Activated naive CD4-positive, alpha-beta T cell treated with anti-CD3 and anti-CD28 coated beads, Interleukin-2, amount 50 U/mL, for 24 hours (primary cell): ENCODE measurements at regions not wholly inside any gene's neighbourhood (a gene's known extent, or its start where the extent isn't known, plus 50 kb on each side); places are given as distances from the start of the nearest gene placed in this dataset.
"Not testable (repeated sequence)": the region's sequence is repeated elsewhere in the genome, so short reads cannot be mapped to it uniquely, and the experiment has no call there.

Experiments used
- H3K27ac Mint-ChIP-seq: one replicate; pipeline ENCODE4 v1.8.0; 2021; ENCODE audit warnings: mild to moderate bottlenecking, mixed read lengths
- H3K27me3 Mint-ChIP-seq: one replicate; pipeline ENCODE4 v1.8.0; 2021; ENCODE audit warnings: mixed read lengths
- H3K36me3 Mint-ChIP-seq: one replicate; pipeline ENCODE4 v1.8.0; 2021; ENCODE audit warnings: mixed read lengths
- H3K4me1 Mint-ChIP-seq: one replicate; pipeline ENCODE4 v1.8.0; 2021; ENCODE audit warnings: mixed read lengths
- H3K4me3 Mint-ChIP-seq: one replicate; pipeline ENCODE4 v1.8.0; 2021; ENCODE audit warnings: mild to moderate bottlenecking, mixed read lengths
- H3K9me3 Mint-ChIP-seq: one replicate; pipeline ENCODE4 v1.8.0; 2021; ENCODE audit warnings: mixed read lengths

GRCh38 chr6:85079761-85080160 lies 315.4 kb upstream of the TBX18 start:
- Mint-ChIP-seq H3K27ac (no peak overlapping the region), H3K4me3 (no peak overlapping the region), H3K27me3 (no peaks in the 10 kb centered on the region), H3K9me3 (peaks cover 2% of the 10 kb centered on the region), H3K4me1 (no peaks in the 10 kb centered on the region), H3K36me3 (no peaks in the 10 kb centered on the region)

- no peaks in the 10 kb centered on the region for H3K36me3 Mint-ChIP-seq
- peaks cover 4% of the 10 kb centered on the region for H3K9me3 Mint-ChIP-seq
- no peak overlapping the region for H3K4me3 Mint-ChIP-seq
- no peaks in the 10 kb centered on the region for H3K27me3 Mint-ChIP-seq
- no peak overlapping the region for H3K27ac Mint-ChIP-seq
- H3K4me1 Mint-ChIP-seq, result no peaks in the 10 kb centered on the region
Measured at GRCh38 chr6:85078058-85078457, 313.7 kb upstream of the TBX18 start.

GRCh38 chr6:85077098-85077497 lies 312.7 kb upstream of the TBX18 start:
- H3K4me1 Mint-ChIP-seq, result no peaks in the 10 kb centered on the region
- no peak overlapping the region for H3K4me3 Mint-ChIP-seq
- H3K27ac Mint-ChIP-seq, result no peak overlapping the region
- H3K9me3 Mint-ChIP-seq, result peaks cover 4% of the 10 kb centered on the region
- H3K27me3 Mint-ChIP-seq, result no peaks in the 10 kb centered on the region
- H3K36me3 Mint-ChIP-seq, result no peaks in the 10 kb centered on the region

- H3K27me3 Mint-ChIP-seq, H3K36me3 Mint-ChIP-seq, H3K4me3 Mint-ChIP-seq, H3K4me1 Mint-ChIP-seq, H3K27ac Mint-ChIP-seq, H3K9me3 Mint-ChIP-seq: not testable (repeated sequence)
Measured at GRCh38 chr6:85071845-85072244, 307.4 kb upstream of the TBX18 start.

- no peak overlapping the region for H3K4me3 Mint-ChIP-seq
- H3K4me1 Mint-ChIP-seq, result no peaks in the 10 kb centered on the region
- H3K27me3 Mint-ChIP-seq, result peaks cover 4% of the 10 kb centered on the region
Measured at GRCh38 chr6:85069577-85069976, 305.2 kb upstream of the TBX18 start.

GRCh38 chr6:85068221-85068620 lies 303.8 kb upstream of the TBX18 start:
- H3K9me3 Mint-ChIP-seq, result peaks cover 5% of the 10 kb centered on the region
- H3K27ac Mint-ChIP-seq, result no peak overlapping the region
- H3K36me3 Mint-ChIP-seq, result no peaks in the 10 kb centered on the region
- peaks cover 4% of the 10 kb centered on the region for H3K27me3 Mint-ChIP-seq
- no peaks in the 10 kb centered on the region for H3K4me1 Mint-ChIP-seq
- H3K4me3 Mint-ChIP-seq, result no peak overlapping the region

More at GRCh38 chr6:85069577-85069976, 305.2 kb upstream of the TBX18 start:
- peaks cover 6% of the 10 kb centered on the region for H3K9me3 Mint-ChIP-seq
- no peak overlapping the region for H3K27ac Mint-ChIP-seq
- no peaks in the 10 kb centered on the region for H3K36me3 Mint-ChIP-seq

GRCh38 chr6:85066266-85066665 lies 301.9 kb upstream of the TBX18 start:
- Mint-ChIP-seq H3K27me3 (peaks cover 6% of the 10 kb centered on the region), H3K4me1 (no peaks in the 10 kb centered on the region), H3K4me3 (no peak overlapping the region), H3K27ac (no peak overlapping the region), H3K9me3 (peaks cover 5% of the 10 kb centered on the region), H3K36me3 (no peaks in the 10 kb centered on the region)

GRCh38 chr6:85065831-85066230 lies 301.4 kb upstream of the TBX18 start:
- Mint-ChIP-seq H3K27me3 (peaks cover 6% of the 10 kb centered on the region), H3K4me3 (no peak overlapping the region), H3K4me1 (no peaks in the 10 kb centered on the region), H3K27ac (no peak overlapping the region), H3K36me3 (no peaks in the 10 kb centered on the region), H3K9me3 (peaks cover 5% of the 10 kb centered on the region)

- Mint-ChIP-seq H3K36me3 (no peaks in the 10 kb centered on the region), H3K9me3 (peaks cover 5% of the 10 kb centered on the region), H3K27me3 (peaks cover 3% of the 10 kb centered on the region), H3K4me1 (no peaks in the 10 kb centered on the region), H3K4me3 (no peak overlapping the region), H3K27ac (no peak overlapping the region)
Measured at GRCh38 chr6:85063611-85064010, 299.2 kb upstream of the TBX18 start.

GRCh38 chr6:85062884-85063283 lies 298.5 kb upstream of the TBX18 start:
- peaks cover 3% of the 10 kb centered on the region for H3K27me3 Mint-ChIP-seq
- H3K4me3 Mint-ChIP-seq, result no peak overlapping the region
- H3K36me3 Mint-ChIP-seq, result no peaks in the 10 kb centered on the region
- no peak overlapping the region for H3K27ac Mint-ChIP-seq
- no peaks in the 10 kb centered on the region for H3K4me1 Mint-ChIP-seq
- H3K9me3 Mint-ChIP-seq, result peaks cover under 1% of the 10 kb centered on the region

GRCh38 chr6:85058806-85059205 lies 294.4 kb upstream of the TBX18 start:
- Mint-ChIP-seq H3K4me1 (no peaks in the 10 kb centered on the region), H3K27ac (no peak overlapping the region)

GRCh38 chr6:85050149-85050548 lies 285.8 kb upstream of the TBX18 start:
- H3K36me3 Mint-ChIP-seq, result no peaks in the 10 kb centered on the region
- H3K27ac Mint-ChIP-seq, result no peak overlapping the region
- H3K9me3 Mint-ChIP-seq, result no peaks in the 10 kb centered on the region
- H3K27me3 Mint-ChIP-seq, result no peaks in the 10 kb centered on the region
- H3K4me1 Mint-ChIP-seq, result no peaks in the 10 kb centered on the region
- no peak overlapping the region for H3K4me3 Mint-ChIP-seq

More at GRCh38 chr6:85058806-85059205, 294.4 kb upstream of the TBX18 start:
- Mint-ChIP-seq H3K4me3 (no peak overlapping the region), H3K36me3 (no peaks in the 10 kb centered on the region), H3K9me3 (no peaks in the 10 kb centered on the region), H3K27me3 (peaks cover 2% of the 10 kb centered on the region)

GRCh38 chr6:85049282-85049681 lies 284.9 kb upstream of the TBX18 start:
- H3K27me3 Mint-ChIP-seq, result no peaks in the 10 kb centered on the region
- H3K9me3 Mint-ChIP-seq, result no peaks in the 10 kb centered on the region
- H3K36me3 Mint-ChIP-seq, result no peaks in the 10 kb centered on the region
- no peaks in the 10 kb centered on the region for H3K4me1 Mint-ChIP-seq
- H3K27ac Mint-ChIP-seq, result no peak overlapping the region
- no peak overlapping the region for H3K4me3 Mint-ChIP-seq

GRCh38 chr6:85047818-85048217 lies 283.4 kb upstream of the TBX18 start:
- H3K27me3 Mint-ChIP-seq, result no peaks in the 10 kb centered on the region
- H3K27ac Mint-ChIP-seq, result no peak overlapping the region
- no peaks in the 10 kb centered on the region for H3K36me3 Mint-ChIP-seq
- no peaks in the 10 kb centered on the region for H3K4me1 Mint-ChIP-seq
- H3K9me3 Mint-ChIP-seq, result no peaks in the 10 kb centered on the region
- H3K4me3 Mint-ChIP-seq, result no peak overlapping the region

GRCh38 chr6:85045767-85046166 lies 281.4 kb upstream of the TBX18 start:
- not testable (repeated sequence) for H3K36me3 Mint-ChIP-seq, H3K4me3 Mint-ChIP-seq

GRCh38 chr6:85044361-85044760 lies 280.0 kb upstream of the TBX18 start:
- no peaks in the 10 kb centered on the region for H3K4me1 Mint-ChIP-seq

More at GRCh38 chr6:85045767-85046166, 281.4 kb upstream of the TBX18 start:
- H3K9me3 Mint-ChIP-seq, H3K4me1 Mint-ChIP-seq, H3K27me3 Mint-ChIP-seq, H3K27ac Mint-ChIP-seq: not testable (repeated sequence)

GRCh38 chr6:85041376-85041775 lies 277.0 kb upstream of the TBX18 start:
- Mint-ChIP-seq H3K4me1 (no peaks in the 10 kb centered on the region), H3K27me3 (no peaks in the 10 kb centered on the region), H3K4me3 (no peak overlapping the region), H3K27ac (no peak overlapping the region), H3K9me3 (no peaks in the 10 kb centered on the region), H3K36me3 (no peaks in the 10 kb centered on the region)

More at GRCh38 chr6:85044361-85044760, 280.0 kb upstream of the TBX18 start:
- Mint-ChIP-seq H3K36me3 (no peaks in the 10 kb centered on the region), H3K4me3 (no peak overlapping the region), H3K9me3 (no peaks in the 10 kb centered on the region), H3K27me3 (no peaks in the 10 kb centered on the region), H3K27ac (no peak overlapping the region)
